Epithelial cell of esophagus (primary cell): ENCODE measurements at regions not wholly inside any gene's neighbourhood (a gene's known extent, or its start where the extent isn't known, plus 50 kb on each side); places are given as distances from the start of the nearest gene placed in this dataset.

Source experiments
- DNase-seq: peaks from one replicate; pipeline ENCODE4 v3.0.0; 2010; ENCODE audit warnings: low read depth
- H3K4me3 ChIP-seq: 2 replicates; pipeline ENCODE4 v1.5.1; 2011; ENCODE audit warnings: mild to moderate bottlenecking, low read length, control low read depth
- TF ChIP-seq, protein P1 (sequence below): IDR thresholded peaks from 2 replicates; pipeline ENCODE4 v1.5.1; 2011; ENCODE audit warnings: low read depth, mild to moderate bottlenecking, low read length, control low read depth, inconsistent platforms; ENCODE audit not compliant: insufficient read depth; ENCODE audit errors: missing control alignments

DNA sequence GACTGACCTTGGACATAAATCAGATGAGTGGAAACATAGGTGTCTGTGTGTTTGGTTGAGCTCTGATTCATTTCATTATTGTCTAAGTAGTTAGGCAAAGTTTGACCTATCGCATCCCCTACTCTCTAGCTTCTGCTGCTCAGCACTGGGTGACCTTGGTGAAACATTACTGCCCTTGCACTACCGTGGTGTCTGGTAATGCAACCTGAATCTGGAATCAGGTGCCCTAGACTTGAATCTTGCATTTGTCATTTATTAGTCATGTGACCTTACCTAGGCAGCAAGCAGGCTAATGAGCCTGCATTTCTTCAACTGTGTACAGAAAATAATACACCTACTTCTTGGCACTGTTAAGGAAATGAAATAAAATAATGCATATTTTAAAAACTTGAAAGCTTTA is 242.3 kb upstream of the BLID start:
- DNase-seq = no peak
- TF ChIP-seq, protein P1, sequence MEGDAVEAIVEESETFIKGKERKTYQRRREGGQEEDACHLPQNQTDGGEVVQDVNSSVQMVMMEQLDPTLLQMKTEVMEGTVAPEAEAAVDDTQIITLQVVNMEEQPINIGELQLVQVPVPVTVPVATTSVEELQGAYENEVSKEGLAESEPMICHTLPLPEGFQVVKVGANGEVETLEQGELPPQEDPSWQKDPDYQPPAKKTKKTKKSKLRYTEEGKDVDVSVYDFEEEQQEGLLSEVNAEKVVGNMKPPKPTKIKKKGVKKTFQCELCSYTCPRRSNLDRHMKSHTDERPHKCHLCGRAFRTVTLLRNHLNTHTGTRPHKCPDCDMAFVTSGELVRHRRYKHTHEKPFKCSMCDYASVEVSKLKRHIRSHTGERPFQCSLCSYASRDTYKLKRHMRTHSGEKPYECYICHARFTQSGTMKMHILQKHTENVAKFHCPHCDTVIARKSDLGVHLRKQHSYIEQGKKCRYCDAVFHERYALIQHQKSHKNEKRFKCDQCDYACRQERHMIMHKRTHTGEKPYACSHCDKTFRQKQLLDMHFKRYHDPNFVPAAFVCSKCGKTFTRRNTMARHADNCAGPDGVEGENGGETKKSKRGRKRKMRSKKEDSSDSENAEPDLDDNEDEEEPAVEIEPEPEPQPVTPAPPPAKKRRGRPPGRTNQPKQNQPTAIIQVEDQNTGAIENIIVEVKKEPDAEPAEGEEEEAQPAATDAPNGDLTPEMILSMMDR = no peak
- H3K4me3 ChIP-seq = no peak overlapping the region

DNA sequence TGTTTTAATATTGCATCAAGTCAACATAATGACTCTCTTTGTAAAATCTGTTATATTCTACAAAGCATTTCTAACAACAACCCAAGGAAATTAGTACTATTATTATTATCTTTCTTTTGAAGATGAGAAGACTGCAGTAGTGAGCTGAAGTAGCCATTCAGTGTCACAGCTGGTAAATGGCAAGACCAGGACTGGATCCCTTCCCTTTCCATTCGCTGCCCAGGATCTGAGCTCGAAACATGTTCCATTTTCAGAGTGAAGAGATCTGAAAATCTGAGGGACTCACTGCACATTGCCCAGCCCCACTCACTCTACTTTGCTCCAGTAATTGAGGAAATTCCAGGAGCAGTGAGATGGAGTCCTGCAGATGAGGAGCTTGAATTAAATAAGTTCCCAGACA is 240.0 kb upstream of the BLID start:
- no peak for DNase-seq
- TF ChIP-seq, protein P1 = no peak
- no peak overlapping the region for H3K4me3 ChIP-seq

DNA sequence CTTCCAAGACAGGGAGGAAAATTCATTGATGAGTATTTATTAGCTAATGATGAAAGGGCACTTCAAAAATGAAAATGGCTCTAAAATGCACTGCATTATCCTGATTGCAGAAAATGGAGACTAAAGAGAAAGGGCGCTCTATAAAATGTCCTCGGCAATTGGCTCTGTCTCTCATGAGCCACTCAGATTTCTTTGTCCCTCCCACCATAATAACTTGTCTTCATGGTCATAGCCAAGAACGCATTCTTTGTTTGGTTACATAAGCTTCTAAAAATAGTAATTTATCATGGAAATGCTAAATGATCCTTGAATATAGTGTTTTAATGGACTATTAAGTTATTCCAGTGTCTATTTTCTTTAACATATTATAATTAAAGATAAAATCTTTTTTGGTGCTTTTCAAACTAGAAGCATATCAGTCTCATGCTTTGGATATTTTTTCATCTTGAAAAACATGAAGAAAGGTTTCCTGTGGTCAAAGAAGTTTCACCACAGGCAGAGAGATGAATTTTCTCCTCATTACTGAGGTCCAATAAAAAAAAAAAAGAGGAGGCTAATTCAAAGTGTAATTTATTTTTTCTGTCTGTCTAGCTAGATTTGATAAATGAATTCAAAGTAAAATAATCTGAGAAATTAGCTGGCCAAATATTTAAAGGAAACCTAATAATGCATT is 238.1 kb upstream of the BLID start:
- no peak overlapping the region for H3K4me3 ChIP-seq
- TF ChIP-seq, protein P1 = no peak
- DNase-seq = no peak

GRCh38 chr11:122353561-122353960 is 237.5 kb upstream of the BLID start:
- DNase-seq = no peak
- no peak overlapping the region for H3K4me3 ChIP-seq
- TF ChIP-seq, protein P1 = no peak

GRCh38 chr11:122348659-122349409 is 232.8 kb upstream of the BLID start:
- DNase-seq = no peak
- TF ChIP-seq, protein P1 = no peak
- H3K4me3 ChIP-seq = no peak overlapping the region

DNA sequence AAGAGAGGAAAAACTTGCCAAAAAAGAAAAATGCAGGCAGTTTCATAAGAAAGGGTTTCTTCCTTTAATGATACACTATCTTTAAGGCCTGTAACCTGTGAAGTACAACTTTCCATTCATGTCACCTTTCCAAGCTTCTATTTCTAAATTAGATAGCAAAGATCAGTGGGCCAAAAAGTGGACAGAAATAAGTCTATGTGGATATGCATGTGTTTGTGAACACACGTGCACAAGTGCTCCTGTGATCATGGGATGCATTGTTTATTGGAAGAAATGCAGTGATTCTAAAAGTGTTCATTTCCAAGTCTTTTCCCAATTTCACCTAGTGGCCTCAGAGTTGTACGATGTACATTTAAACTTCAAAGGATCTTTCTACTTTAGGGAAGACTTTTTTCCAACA is 230.0 kb upstream of the BLID start:
- TF ChIP-seq, protein P1 = no peak

GRCh38 chr11:122345586-122345985 is 229.6 kb upstream of the BLID start:
- no peak overlapping the region for H3K4me3 ChIP-seq

More for the DNA sequence above, 230.0 kb upstream of the BLID start:
- DNase-seq = no peak
- H3K4me3 ChIP-seq = no peak overlapping the region

More at GRCh38 chr11:122345586-122345985, 229.6 kb upstream of the BLID start:
- no peak for DNase-seq
- TF ChIP-seq, protein P1 = no peak
